GM23338 (cell line): ENCODE measurements at regions not wholly inside any gene's neighbourhood (a gene's known extent, or its start where the extent isn't known, plus 50 kb on each side); places are given as distances from the start of the nearest gene placed in this dataset.

Experiments used
- ATAC-seq: fragments of 200-7000 bp; cut with Tn5 transposase; 3 replicates; pipeline ENCODE4 v1.9.1; 2020
- DNase-seq: peaks from one replicate; pipeline ENCODE4 v3.0.0-alpha.2; 2015; ENCODE audit warnings: low spot score
- H2AFZ ChIP-seq: fragments of 200-600 bp; sonication (generic); 2 replicates; pipeline ENCODE4 v1.8.0; 2016; ENCODE audit warnings: antibody characterized with exemption, mild to moderate bottlenecking, moderate library complexity
- H3F3A ChIP-seq: fragments of 200-600 bp; sonication (generic); replicated peaks from 2 replicates; pipeline ENCODE4 v1.8.0; 2017; ENCODE audit warnings: antibody characterized with exemption, mixed run types, low read depth
- H3K27ac ChIP-seq: fragments of 200-600 bp; sonication (generic); 2 replicates; pipeline ENCODE4 v1.6.1; 2016; ENCODE audit warnings: low read depth
- H3K27me3 ChIP-seq: fragments of 200-600 bp; sonication (generic); 2 replicates; pipeline ENCODE4 v1.8.0; 2016; ENCODE audit warnings: mild to moderate bottlenecking, mixed run types, moderate library complexity; ENCODE audit not compliant: insufficient read depth
- H3K36me3 ChIP-seq: fragments of 200-600 bp; sonication (generic); 2 replicates; pipeline ENCODE4 v1.8.0; 2016; ENCODE audit warnings: mild to moderate bottlenecking; ENCODE audit not compliant: insufficient read depth
- H3K4me1 ChIP-seq: fragments of 200-600 bp; sonication (generic); 2 replicates; pipeline ENCODE4 v1.8.0; 2016; ENCODE audit warnings: mild to moderate bottlenecking, moderate library complexity; ENCODE audit not compliant: insufficient read depth
- H3K4me2 ChIP-seq: fragments of 200-600 bp; sonication (generic); 2 replicates; pipeline ENCODE4 v1.7.1; 2017; ENCODE audit warnings: mixed run types
- H3K4me3 ChIP-seq: fragments of 200-600 bp; sonication (generic); 2 replicates; pipeline ENCODE4 v1.6.1; 2016; ENCODE audit warnings: mixed run types
- H3K79me2 ChIP-seq: fragments of 200-600 bp; sonication (generic); replicated peaks from 2 replicates; pipeline ENCODE4 v1.8.0; 2017; ENCODE audit warnings: mild to moderate bottlenecking; ENCODE audit not compliant: insufficient read depth
- H3K9me2 ChIP-seq: fragments of 200-600 bp; sonication (generic); 2 replicates; pipeline ENCODE4 v1.8.0; 2017; ENCODE audit not compliant: insufficient read depth
- H4K20me1 ChIP-seq: fragments of 200-600 bp; sonication (generic); replicated peaks from 2 replicates; pipeline ENCODE4 v1.8.0; 2017; ENCODE audit warnings: mild to moderate bottlenecking; ENCODE audit not compliant: insufficient read depth
- H3K27ac Mint-ChIP-seq: 2 replicates; pipeline ENCODE4 v1.8.0; 2020; ENCODE audit warnings: inconsistent platforms, mild to moderate bottlenecking, moderate library complexity, mixed read lengths
- H3K27me3 Mint-ChIP-seq: 3 replicates; pipeline ENCODE4 v1.8.0; 2022; ENCODE audit warnings: low read depth, mild to moderate bottlenecking, moderate library complexity, mixed read lengths, inconsistent platforms; ENCODE audit not compliant: insufficient read depth, poor library complexity
- H3K36me3 Mint-ChIP-seq: 3 replicates; pipeline ENCODE4 v1.8.0; 2021; ENCODE audit warnings: low read depth, mild to moderate bottlenecking, inconsistent platforms, moderate library complexity, mixed read lengths
- H3K4me1 Mint-ChIP-seq: 3 replicates; pipeline ENCODE4 v1.8.0; 2020; ENCODE audit warnings: mild to moderate bottlenecking, inconsistent platforms, mixed read lengths
- H3K4me3 Mint-ChIP-seq: 3 replicates; pipeline ENCODE4 v1.8.0; 2021; ENCODE audit warnings: moderate library complexity, mild to moderate bottlenecking, inconsistent platforms, mixed read lengths
- H3K9me3 Mint-ChIP-seq: 3 replicates; pipeline ENCODE4 v1.8.0; 2020; ENCODE audit warnings: moderate library complexity, mild to moderate bottlenecking, inconsistent platforms, mixed read lengths
- CREB1 ChIP-seq: fragments of 250-450 bp; sonication (Bioruptor Pico); IDR thresholded peaks from 2 replicates; pipeline ENCODE4 v1.5.0; 2020; ENCODE audit warnings: low read depth, mild to moderate bottlenecking, moderate library complexity
- EZH2 ChIP-seq: fragments of 200-600 bp; sonication (generic); IDR thresholded peaks from one replicate; pipeline ENCODE4 v1.8.0; 2017; ENCODE audit warnings: antibody characterized with exemption, mild to moderate bottlenecking, low read depth; ENCODE audit not compliant: unreplicated experiment
- EZH2phosphoT487 ChIP-seq: fragments of 200-600 bp; sonication (generic); IDR thresholded peaks from one replicate; pipeline ENCODE4 v1.8.1; 2018; ENCODE audit warnings: antibody characterized with exemption; ENCODE audit not compliant: unreplicated experiment
- JUNB ChIP-seq: IDR thresholded peaks from one replicate; pipeline ENCODE4 v1.6.1; 2016; ENCODE audit warnings: antibody characterized with exemption; ENCODE audit not compliant: unreplicated experiment
- NANOG ChIP-seq: IDR thresholded peaks from 2 replicates; pipeline ENCODE4 v1.6.1; 2016; ENCODE audit warnings: antibody characterized with exemption, borderline replicate concordance
- POLR2AphosphoS5 ChIP-seq: IDR thresholded peaks from 2 replicates; pipeline ENCODE4 v1.6.1; 2016; ENCODE audit warnings: antibody characterized with exemption, low read depth
- STAT1 ChIP-seq: IDR thresholded peaks from one replicate; pipeline ENCODE4 v1.6.1; 2016; ENCODE audit warnings: antibody characterized with exemption; ENCODE audit not compliant: unreplicated experiment
- ZNF114 ChIP-seq: fragments of 250-450 bp; sonication (Bioruptor Pico); IDR thresholded peaks from 2 replicates; pipeline ENCODE4 v1.5.0; 2020; ENCODE audit warnings: mild to moderate bottlenecking, moderate library complexity
- ZNF331 ChIP-seq: fragments of 250-450 bp; sonication (Bioruptor Pico); IDR thresholded peaks from 2 replicates; pipeline ENCODE4 v1.5.0; 2020; ENCODE audit warnings: low read depth, mild to moderate bottlenecking, moderate library complexity
- TF ChIP-seq, protein P1 (sequence below): IDR thresholded peaks from one replicate; pipeline ENCODE4 v1.6.1; 2018; ENCODE audit warnings: antibody characterized with exemption; ENCODE audit not compliant: unreplicated experiment
- TF ChIP-seq, protein P2 (sequence below): IDR thresholded peaks from 2 replicates; pipeline ENCODE4 v1.6.1; 2016; ENCODE audit warnings: antibody characterized with exemption
- TF ChIP-seq, protein P3 (sequence below): fragments of 250-450 bp; sonication (Bioruptor Pico); IDR thresholded peaks from 2 replicates; pipeline ENCODE4 v1.5.0; 2020; ENCODE audit warnings: mild to moderate bottlenecking, moderate library complexity
- TF ChIP-seq, protein P4 (sequence below), 2 experiments: fragments of 200-600 bp in 1 of 2; sonication (generic) in 1 of 2; conservative IDR thresholded peaks; 2 replicates each; pipeline versions ENCODE4 v1.5.1 to v1.6.1; 2016 to 2017; ENCODE audit warnings: antibody characterized with exemption in 2 of 2, low read depth in 2 of 2, mild to moderate bottlenecking in 2 of 2, moderate library complexity in 1 of 2

DNA sequence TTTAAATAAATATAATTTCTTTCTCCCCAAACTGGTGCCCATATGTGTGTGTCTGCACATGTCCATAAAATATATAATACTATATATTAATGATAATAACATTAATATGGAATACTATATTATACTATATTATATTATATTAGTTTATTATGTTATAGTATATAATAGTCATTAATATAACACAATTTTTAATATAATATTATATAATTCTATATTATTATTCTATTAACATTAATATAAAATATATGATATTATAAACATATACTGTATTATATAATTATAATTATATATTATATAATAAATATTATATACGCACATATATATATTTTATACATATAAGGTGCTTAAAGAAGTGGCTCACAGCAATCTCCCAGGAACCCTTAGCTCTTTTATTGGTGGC is 513.0 kb upstream of the CDH11 start:
- Mint-ChIP-seq H3K36me3 (no peaks in the 10 kb centered on the region), H3K27me3 (peaks cover 7% of the 10 kb centered on the region), H3K27ac (no peak overlapping the region), H3K4me3 (no peak overlapping the region), H3K4me1 (no peaks in the 10 kb centered on the region), H3K9me3 (no peaks in the 10 kb centered on the region)
- Histone ChIP-seq H3K27me3 (no peaks in the 10 kb centered on the region), H3K27ac (no peak overlapping the region), H3K4me2 (no peak overlapping the region), H3K4me3 (no peak overlapping the region), H4K20me1 (no peaks in the 10 kb centered on the region), H3F3A (no peaks in the 10 kb centered on the region), H3K9me2 (peaks cover 8% of the 10 kb centered on the region; the same call in 1 of the 2 replicates), H2AFZ (no peak overlapping the region), H3K36me3 (no peaks in the 10 kb centered on the region), H3K79me2 (no peaks in the 10 kb centered on the region), H3K4me1 (no peaks in the 10 kb centered on the region)
- TF ChIP-seq STAT1 = no peak
- TF ChIP-seq JUNB = no peak
- TF ChIP-seq EZH2 = no peak
- no peak for TF ChIP-seq ZNF114 (CRISPR knock-in tag)
- TF ChIP-seq, protein P1, sequence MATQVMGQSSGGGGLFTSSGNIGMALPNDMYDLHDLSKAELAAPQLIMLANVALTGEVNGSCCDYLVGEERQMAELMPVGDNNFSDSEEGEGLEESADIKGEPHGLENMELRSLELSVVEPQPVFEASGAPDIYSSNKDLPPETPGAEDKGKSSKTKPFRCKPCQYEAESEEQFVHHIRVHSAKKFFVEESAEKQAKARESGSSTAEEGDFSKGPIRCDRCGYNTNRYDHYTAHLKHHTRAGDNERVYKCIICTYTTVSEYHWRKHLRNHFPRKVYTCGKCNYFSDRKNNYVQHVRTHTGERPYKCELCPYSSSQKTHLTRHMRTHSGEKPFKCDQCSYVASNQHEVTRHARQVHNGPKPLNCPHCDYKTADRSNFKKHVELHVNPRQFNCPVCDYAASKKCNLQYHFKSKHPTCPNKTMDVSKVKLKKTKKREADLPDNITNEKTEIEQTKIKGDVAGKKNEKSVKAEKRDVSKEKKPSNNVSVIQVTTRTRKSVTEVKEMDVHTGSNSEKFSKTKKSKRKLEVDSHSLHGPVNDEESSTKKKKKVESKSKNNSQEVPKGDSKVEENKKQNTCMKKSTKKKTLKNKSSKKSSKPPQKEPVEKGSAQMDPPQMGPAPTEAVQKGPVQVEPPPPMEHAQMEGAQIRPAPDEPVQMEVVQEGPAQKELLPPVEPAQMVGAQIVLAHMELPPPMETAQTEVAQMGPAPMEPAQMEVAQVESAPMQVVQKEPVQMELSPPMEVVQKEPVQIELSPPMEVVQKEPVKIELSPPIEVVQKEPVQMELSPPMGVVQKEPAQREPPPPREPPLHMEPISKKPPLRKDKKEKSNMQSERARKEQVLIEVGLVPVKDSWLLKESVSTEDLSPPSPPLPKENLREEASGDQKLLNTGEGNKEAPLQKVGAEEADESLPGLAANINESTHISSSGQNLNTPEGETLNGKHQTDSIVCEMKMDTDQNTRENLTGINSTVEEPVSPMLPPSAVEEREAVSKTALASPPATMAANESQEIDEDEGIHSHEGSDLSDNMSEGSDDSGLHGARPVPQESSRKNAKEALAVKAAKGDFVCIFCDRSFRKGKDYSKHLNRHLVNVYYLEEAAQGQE = no peak
- TF ChIP-seq, protein P2, sequence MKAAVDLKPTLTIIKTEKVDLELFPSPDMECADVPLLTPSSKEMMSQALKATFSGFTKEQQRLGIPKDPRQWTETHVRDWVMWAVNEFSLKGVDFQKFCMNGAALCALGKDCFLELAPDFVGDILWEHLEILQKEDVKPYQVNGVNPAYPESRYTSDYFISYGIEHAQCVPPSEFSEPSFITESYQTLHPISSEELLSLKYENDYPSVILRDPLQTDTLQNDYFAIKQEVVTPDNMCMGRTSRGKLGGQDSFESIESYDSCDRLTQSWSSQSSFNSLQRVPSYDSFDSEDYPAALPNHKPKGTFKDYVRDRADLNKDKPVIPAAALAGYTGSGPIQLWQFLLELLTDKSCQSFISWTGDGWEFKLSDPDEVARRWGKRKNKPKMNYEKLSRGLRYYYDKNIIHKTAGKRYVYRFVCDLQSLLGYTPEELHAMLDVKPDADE = no peak
- TF ChIP-seq CREB1 (CRISPR knock-in tag) = no peak
- TF ChIP-seq, protein P3, sequence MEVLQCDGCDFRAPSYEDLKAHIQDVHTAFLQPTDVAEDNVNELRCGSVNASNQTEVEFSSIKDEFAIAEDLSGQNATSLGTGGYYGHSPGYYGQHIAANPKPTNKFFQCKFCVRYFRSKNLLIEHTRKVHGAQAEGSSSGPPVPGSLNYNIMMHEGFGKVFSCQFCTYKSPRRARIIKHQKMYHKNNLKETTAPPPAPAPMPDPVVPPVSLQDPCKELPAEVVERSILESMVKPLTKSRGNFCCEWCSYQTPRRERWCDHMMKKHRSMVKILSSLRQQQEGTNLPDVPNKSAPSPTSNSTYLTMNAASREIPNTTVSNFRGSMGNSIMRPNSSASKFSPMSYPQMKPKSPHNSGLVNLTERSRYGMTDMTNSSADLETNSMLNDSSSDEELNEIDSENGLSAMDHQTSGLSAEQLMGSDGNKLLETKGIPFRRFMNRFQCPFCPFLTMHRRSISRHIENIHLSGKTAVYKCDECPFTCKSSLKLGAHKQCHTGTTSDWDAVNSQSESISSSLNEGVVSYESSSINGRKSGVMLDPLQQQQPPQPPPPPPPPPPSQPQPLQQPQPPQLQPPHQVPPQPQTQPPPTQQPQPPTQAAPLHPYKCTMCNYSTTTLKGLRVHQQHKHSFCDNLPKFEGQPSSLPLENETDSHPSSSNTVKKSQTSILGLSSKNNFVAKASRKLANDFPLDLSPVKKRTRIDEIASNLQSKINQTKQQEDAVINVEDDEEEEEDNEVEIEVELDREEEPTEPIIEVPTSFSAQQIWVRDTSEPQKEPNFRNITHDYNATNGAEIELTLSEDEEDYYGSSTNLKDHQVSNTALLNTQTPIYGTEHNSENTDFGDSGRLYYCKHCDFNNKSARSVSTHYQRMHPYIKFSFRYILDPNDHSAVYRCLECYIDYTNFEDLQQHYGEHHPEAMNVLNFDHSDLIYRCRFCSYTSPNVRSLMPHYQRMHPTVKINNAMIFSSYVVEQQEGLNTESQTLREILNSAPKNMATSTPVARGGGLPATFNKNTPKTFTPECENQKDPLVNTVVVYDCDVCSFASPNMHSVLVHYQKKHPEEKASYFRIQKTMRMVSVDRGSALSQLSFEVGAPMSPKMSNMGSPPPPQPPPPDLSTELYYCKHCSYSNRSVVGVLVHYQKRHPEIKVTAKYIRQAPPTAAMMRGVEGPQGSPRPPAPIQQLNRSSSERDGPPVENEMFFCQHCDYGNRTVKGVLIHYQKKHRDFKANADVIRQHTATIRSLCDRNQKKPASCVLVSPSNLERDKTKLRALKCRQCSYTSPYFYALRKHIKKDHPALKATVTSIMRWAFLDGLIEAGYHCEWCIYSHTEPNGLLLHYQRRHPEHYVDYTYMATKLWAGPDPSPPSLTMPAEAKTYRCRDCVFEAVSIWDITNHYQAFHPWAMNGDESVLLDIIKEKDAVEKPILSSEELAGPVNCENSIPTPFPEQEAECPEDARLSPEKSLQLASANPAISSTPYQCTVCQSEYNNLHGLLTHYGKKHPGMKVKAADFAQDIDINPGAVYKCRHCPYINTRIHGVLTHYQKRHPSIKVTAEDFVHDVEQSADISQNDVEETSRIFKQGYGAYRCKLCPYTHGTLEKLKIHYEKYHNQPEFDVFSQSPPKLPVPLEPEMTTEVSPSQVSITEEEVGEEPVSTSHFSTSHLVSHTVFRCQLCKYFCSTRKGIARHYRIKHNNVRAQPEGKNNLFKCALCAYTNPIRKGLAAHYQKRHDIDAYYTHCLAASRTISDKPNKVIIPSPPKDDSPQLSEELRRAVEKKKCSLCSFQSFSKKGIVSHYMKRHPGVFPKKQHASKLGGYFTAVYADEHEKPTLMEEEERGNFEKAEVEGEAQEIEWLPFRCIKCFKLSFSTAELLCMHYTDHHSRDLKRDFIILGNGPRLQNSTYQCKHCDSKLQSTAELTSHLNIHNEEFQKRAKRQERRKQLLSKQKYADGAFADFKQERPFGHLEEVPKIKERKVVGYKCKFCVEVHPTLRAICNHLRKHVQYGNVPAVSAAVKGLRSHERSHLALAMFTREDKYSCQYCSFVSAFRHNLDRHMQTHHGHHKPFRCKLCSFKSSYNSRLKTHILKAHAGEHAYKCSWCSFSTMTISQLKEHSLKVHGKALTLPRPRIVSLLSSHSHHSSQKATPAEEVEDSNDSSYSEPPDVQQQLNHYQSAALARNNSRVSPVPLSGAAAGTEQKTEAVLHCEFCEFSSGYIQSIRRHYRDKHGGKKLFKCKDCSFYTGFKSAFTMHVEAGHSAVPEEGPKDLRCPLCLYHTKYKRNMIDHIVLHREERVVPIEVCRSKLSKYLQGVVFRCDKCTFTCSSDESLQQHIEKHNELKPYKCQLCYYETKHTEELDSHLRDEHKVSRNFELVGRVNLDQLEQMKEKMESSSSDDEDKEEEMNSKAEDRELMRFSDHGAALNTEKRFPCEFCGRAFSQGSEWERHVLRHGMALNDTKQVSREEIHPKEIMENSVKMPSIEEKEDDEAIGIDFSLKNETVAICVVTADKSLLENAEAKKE (CRISPR knock-in tag) = no peak
- no peak for TF ChIP-seq POLR2AphosphoS5
- no peak for TF ChIP-seq EZH2phosphoT487
- TF ChIP-seq, protein P4, sequence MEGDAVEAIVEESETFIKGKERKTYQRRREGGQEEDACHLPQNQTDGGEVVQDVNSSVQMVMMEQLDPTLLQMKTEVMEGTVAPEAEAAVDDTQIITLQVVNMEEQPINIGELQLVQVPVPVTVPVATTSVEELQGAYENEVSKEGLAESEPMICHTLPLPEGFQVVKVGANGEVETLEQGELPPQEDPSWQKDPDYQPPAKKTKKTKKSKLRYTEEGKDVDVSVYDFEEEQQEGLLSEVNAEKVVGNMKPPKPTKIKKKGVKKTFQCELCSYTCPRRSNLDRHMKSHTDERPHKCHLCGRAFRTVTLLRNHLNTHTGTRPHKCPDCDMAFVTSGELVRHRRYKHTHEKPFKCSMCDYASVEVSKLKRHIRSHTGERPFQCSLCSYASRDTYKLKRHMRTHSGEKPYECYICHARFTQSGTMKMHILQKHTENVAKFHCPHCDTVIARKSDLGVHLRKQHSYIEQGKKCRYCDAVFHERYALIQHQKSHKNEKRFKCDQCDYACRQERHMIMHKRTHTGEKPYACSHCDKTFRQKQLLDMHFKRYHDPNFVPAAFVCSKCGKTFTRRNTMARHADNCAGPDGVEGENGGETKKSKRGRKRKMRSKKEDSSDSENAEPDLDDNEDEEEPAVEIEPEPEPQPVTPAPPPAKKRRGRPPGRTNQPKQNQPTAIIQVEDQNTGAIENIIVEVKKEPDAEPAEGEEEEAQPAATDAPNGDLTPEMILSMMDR (conservative IDR thresholded peaks at IDR 0.05; ENCODE audit: low read depth in 2 of 2) = no peak
- TF ChIP-seq NANOG = no peak
- no peak for TF ChIP-seq ZNF331
- no peak for ATAC-seq
- no peak for DNase-seq
